GM21576 (cell line): ENCODE measurements at regions not wholly inside any gene's neighbourhood (a gene's known extent, or its start where the extent isn't known, plus 50 kb on each side); places are given as distances from the start of the nearest gene placed in this dataset.
"Not testable (repeated sequence)": the region's sequence is repeated elsewhere in the genome, so short reads cannot be mapped to it uniquely, and the experiment has no call there.

Experiments used
- ATAC-seq: cut with Tn5 transposase; IDR thresholded peaks from one replicate; pipeline ENCODE4 v1.9.1; 2021; ENCODE audit warnings: mild to moderate bottlenecking, moderate library complexity; ENCODE audit not compliant: unreplicated experiment

DNA sequence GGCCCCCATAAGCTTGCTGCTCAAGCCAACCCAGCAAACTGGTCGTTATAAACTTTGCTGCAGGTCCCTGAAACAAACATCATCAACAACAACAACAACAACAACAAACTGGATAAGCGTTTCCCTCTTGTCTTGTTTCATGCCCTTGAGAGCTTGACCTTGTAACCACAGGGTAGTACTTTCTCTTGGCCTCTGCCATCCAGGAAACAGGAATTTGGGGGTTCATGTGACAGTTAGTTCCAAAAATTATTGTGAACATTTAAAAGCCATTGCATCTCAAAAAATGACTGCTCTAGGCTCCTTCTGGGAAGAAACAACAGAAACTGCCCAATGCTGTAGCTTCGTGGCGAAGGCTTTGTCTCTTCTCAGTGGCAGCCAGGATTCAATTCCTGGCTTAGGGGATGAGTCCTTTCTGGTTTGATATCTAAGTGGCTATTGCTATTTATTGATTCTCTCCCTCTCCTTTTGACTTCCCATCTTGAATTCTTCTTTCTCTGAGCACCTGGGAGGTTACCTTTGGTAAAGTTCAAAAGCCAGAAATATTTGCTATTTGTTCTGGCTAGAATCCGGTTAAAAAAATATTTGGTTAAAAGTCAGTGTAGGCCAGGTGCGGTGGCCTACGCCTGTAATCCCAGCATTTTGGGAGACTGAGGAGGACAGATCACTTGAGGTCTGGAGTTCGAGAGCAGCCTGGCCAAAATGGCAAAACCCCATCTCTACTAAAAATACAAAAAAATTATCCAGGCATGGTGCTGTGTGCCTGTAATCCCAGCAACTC lies 52.0 kb upstream of the CPM start:
- no peak for ATAC-seq

GRCh38 chr12:68997526-68997925 lies 64.6 kb upstream of the CPM start:
- not testable (repeated sequence) for ATAC-seq

DNA sequence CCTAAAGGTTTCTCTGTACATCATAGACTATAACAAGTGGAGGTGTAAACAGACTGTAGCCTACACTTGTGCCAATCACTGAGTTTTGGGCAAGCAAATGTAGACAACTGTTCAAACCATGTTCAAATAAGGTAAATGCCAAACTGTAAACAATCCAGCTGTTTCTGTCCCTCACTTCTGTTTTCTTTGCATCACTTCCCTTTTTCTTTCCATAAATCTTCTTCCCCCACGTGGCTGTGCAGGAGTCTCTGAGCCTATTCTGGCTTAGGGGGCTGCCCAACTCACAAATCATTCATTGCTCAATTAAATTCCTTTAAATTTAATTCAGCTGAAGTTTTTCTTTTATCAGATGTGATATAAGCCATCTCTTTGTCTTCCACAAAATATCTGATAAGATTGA lies 65.1 kb upstream of the CPM start:
- ATAC-seq = no peak

DNA sequence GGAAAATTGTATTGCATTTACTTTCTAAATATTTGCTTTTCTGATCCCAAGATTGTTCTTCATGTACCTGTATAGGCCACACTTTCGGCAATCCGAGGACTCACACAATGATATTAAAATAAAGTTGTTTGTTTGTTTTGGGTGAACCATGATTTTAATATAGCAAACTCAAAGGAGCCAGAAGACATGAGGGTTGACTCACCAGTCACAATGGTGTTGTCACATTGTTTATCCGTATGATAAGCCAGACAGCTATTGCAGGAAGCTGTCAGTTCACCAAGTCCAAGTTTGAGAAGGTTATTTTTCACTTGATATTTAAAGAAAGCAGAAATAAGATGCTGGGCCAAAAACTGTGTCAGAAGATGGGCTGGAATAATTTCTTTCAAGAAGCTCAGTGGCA lies 67.1 kb upstream of the CPM start:
- ATAC-seq = no peak

DNA sequence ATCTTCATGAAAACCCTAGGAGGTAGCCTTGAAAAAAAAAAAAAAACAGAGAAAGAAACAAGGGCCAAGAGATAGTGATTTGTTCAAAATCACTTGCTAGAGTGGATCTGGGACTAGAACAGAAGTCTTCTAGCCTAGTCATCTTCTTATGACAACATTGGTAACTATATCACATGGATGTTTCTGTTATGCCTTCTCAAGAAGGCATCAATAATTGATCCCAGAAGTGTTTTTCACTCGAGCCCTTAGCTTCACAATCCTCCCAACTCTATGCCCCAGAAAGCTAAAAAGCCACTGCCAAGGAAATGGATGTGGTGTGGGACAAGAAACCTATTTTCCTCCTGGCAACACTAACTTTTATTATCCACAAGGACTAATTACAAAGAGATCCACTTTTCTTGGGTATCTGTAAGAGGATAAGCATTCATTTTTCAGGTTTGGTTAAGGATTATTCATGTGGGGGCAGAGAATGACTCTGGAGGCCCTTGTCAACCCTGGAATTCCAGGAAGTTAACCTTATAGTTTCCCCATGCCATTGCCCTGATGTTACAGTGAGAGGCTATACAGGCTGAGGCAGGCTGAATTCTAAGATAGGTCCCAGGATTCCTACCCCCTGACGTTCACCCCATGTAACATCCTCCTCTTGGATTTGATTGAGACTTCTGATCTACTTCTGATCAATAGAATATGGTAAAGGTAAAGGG lies 67.7 kb upstream of the CPM start:
- ATAC-seq = no peak

DNA sequence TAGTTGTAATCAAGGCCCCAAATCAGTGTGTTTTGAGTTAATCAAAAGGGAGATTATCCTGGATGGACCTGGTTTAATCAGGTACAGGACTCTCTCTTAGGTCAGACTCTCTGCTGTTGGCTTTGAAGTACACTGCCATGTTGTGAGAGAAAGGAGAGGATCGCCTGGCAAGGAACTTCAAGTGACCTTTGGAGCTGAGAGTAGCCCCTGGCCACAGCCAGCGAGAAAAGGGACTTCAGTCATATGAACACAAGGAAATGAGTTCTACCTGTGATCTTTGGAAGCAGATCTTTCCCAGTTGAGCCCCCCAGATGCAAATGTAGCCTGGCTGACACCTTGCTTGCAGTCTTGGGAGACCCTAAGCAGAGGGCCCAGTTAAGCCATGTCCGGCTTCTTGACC lies 68.3 kb upstream of the CPM start:
- no peak for ATAC-seq

GRCh38 chr12:69002969-69003368 lies 70.0 kb upstream of the CPM start:
- no peak for ATAC-seq

DNA sequence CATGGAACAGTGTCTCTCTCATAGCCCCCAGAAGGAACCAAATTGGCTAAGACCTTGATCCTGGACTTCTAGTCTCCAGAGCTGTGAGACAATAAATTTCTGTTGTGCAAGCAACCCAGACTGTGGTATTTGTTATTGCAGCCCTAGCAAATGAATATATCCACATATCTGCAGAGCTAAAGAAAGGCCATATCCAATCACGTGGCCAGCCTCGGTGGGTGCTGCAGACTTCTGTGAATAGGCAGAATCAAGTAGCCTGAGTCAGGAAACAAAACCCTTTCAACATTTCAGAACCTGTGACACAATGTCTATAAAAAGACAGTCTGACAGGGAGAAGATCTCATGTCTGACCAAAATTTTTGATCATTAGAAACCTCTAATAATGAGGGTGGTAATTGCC lies 71.0 kb upstream of the CPM start:
- no peak for ATAC-seq

- no peak for ATAC-seq
These were observed 74.3 kb upstream of the CPM start for GRCh38 chr12:69007101-69007854.

DNA sequence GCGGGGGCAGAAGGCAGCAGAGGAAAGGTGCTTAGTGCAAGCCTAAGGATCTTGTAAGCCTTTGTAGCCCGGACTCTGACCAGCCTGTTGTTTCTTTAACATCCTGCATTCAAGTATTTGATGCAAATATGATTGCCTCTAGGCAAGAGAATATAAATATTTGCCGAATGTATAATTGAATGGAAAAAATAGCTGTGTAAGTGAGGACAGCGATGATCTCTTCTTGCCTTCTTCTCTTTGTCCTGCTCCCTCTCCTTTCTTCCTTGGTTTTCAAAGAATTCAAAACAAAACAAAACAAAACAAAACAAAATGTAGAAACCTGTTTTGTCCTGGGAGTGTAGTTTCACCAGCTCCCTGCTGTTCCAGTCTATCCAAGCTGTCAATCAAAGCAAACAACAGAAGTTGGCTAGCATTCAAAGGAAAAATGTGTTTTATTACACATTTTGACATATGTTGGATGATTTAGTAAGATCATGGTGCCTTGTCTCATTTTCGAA lies 74.9 kb upstream of the CPM start:
- no peak for ATAC-seq

DNA sequence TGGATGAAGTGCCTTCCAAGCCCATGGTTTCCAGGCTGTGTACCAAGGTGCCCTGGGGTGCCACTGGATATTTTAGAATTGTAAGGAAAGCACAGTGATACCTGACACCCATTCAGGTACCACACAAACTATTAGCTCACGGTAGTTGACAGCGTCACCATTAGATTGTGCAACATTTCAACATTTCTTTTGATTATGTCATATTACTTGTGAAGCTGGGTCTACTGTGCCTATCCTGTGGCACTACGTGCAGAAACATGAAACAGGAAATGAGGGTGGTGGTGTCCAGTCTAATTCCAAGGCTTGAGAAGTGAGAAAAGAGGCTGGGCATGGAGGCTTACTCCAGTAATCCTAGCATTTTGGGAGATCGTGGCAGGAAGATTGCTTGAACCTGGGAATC lies 75.5 kb upstream of the CPM start:
- ATAC-seq = no peak

DNA sequence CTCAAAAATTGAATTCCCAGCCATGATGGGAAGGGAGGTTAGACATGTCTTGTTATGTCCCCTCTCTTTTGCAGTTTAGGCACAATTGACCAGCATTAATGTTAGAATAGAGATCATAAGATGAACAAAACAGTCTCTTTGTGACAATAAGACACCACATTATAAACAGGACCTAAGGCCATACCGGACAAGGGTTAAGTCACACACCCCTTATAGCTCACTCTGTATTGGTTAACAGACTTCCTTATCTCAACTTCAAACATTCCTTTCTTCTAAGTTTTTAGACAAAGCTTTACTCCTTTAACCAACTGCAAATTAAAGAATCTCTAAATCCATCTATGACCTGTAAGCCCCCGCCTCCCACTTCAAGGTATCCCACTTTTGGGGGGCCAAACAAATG lies 81.1 kb upstream of the CPM start:
- no peak for ATAC-seq

GRCh38 chr12:69015017-69015416 lies 82.0 kb upstream of the CPM start:
- ATAC-seq = no peak

GRCh38 chr12:69015831-69016230 lies 82.9 kb upstream of the CPM start:
- no peak for ATAC-seq

GRCh38 chr12:69019082-69019481 lies 86.1 kb upstream of the CPM start:
- no peak for ATAC-seq

GRCh38 chr12:69019910-69020309 lies 86.9 kb upstream of the CPM start:
- no peak for ATAC-seq

DNA sequence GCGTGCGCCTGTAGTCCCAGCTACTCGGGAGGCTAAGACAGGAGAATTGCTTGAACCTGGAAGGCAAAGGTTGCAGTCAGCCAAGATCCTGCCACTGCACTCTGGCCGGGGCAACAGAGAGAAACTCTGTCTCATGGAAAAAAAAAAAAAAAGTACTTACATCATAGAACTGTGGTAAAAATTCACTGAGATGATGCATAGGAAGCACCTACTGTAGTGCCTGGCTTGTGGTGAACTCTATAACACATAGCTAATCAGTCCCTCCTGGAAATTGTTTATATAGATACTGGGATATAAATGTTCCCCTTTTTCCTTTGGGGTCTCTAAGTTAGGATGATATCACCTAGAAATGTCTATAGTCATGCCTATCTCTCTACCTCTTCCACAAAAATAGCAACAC lies 89.7 kb upstream of the CPM start:
- ATAC-seq = no peak

GRCh38 chr12:69023840-69024239 lies 90.9 kb upstream of the CPM start:
- ATAC-seq = no peak

GRCh38 chr12:69024413-69024812 lies 91.4 kb upstream of the CPM start:
- ATAC-seq = no peak

- no peak for ATAC-seq
These were observed 91.9 kb upstream of the CPM start for GRCh38 chr12:69024907-69025306.

- no peak for ATAC-seq
These were observed 93.4 kb upstream of the CPM start for GRCh38 chr12:69026336-69026735.

DNA sequence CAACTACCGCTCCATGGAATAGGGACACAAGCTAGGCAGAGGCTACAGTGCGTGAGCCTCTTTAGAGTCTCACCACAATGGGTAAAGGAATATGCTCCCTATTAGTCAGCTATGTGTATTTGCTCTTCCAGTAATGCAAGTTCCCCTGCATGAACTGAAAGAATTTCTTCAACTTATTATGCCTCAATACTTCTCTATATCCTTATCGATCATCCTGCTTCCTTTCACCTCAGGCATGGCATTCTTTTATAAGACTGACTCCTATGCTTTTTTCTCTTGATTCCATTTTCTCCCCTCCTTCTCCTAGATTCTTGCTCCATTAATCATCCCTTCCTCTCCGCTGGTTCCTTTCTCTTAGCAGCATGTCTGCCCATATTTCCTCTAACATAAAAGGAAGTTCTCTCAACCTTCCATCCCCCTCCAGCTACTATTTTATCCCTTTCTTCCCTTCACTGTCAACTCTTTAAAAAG lies 94.5 kb upstream of the CPM start:
- no peak for ATAC-seq
